GM23338 (cell line): ENCODE measurements at regions not wholly inside any gene's neighbourhood (a gene's known extent, or its start where the extent isn't known, plus 50 kb on each side); places are given as distances from the start of the nearest gene placed in this dataset.

Experiments
- ATAC-seq: fragments of 200-7000 bp; cut with Tn5 transposase; 3 replicates; pipeline ENCODE4 v1.9.1; 2020
- DNase-seq: peaks from one replicate; pipeline ENCODE4 v3.0.0-alpha.2; 2015; ENCODE audit warnings: low spot score
- H2AFZ ChIP-seq: fragments of 200-600 bp; sonication (generic); 2 replicates; pipeline ENCODE4 v1.8.0; 2016; ENCODE audit warnings: antibody characterized with exemption, mild to moderate bottlenecking, moderate library complexity
- H3F3A ChIP-seq: fragments of 200-600 bp; sonication (generic); replicated peaks from 2 replicates; pipeline ENCODE4 v1.8.0; 2017; ENCODE audit warnings: antibody characterized with exemption, mixed run types, low read depth
- H3K27ac ChIP-seq: fragments of 200-600 bp; sonication (generic); 2 replicates; pipeline ENCODE4 v1.6.1; 2016; ENCODE audit warnings: low read depth
- H3K27me3 ChIP-seq: fragments of 200-600 bp; sonication (generic); 2 replicates; pipeline ENCODE4 v1.8.0; 2016; ENCODE audit warnings: mild to moderate bottlenecking, mixed run types, moderate library complexity; ENCODE audit not compliant: insufficient read depth
- H3K36me3 ChIP-seq: fragments of 200-600 bp; sonication (generic); 2 replicates; pipeline ENCODE4 v1.8.0; 2016; ENCODE audit warnings: mild to moderate bottlenecking; ENCODE audit not compliant: insufficient read depth
- H3K4me1 ChIP-seq: fragments of 200-600 bp; sonication (generic); 2 replicates; pipeline ENCODE4 v1.8.0; 2016; ENCODE audit warnings: mild to moderate bottlenecking, moderate library complexity; ENCODE audit not compliant: insufficient read depth
- H3K4me2 ChIP-seq: fragments of 200-600 bp; sonication (generic); 2 replicates; pipeline ENCODE4 v1.7.1; 2017; ENCODE audit warnings: mixed run types
- H3K4me3 ChIP-seq: fragments of 200-600 bp; sonication (generic); 2 replicates; pipeline ENCODE4 v1.6.1; 2016; ENCODE audit warnings: mixed run types
- H3K79me2 ChIP-seq: fragments of 200-600 bp; sonication (generic); replicated peaks from 2 replicates; pipeline ENCODE4 v1.8.0; 2017; ENCODE audit warnings: mild to moderate bottlenecking; ENCODE audit not compliant: insufficient read depth
- H3K9me2 ChIP-seq: fragments of 200-600 bp; sonication (generic); 2 replicates; pipeline ENCODE4 v1.8.0; 2017; ENCODE audit not compliant: insufficient read depth
- H4K20me1 ChIP-seq: fragments of 200-600 bp; sonication (generic); replicated peaks from 2 replicates; pipeline ENCODE4 v1.8.0; 2017; ENCODE audit warnings: mild to moderate bottlenecking; ENCODE audit not compliant: insufficient read depth
- H3K27ac Mint-ChIP-seq: 2 replicates; pipeline ENCODE4 v1.8.0; 2020; ENCODE audit warnings: inconsistent platforms, mild to moderate bottlenecking, moderate library complexity, mixed read lengths
- H3K27me3 Mint-ChIP-seq: 3 replicates; pipeline ENCODE4 v1.8.0; 2022; ENCODE audit warnings: low read depth, mild to moderate bottlenecking, moderate library complexity, mixed read lengths, inconsistent platforms; ENCODE audit not compliant: insufficient read depth, poor library complexity
- H3K36me3 Mint-ChIP-seq: 3 replicates; pipeline ENCODE4 v1.8.0; 2021; ENCODE audit warnings: low read depth, mild to moderate bottlenecking, inconsistent platforms, moderate library complexity, mixed read lengths
- H3K4me1 Mint-ChIP-seq: 3 replicates; pipeline ENCODE4 v1.8.0; 2020; ENCODE audit warnings: mild to moderate bottlenecking, inconsistent platforms, mixed read lengths
- H3K4me3 Mint-ChIP-seq: 3 replicates; pipeline ENCODE4 v1.8.0; 2021; ENCODE audit warnings: moderate library complexity, mild to moderate bottlenecking, inconsistent platforms, mixed read lengths
- H3K9me3 Mint-ChIP-seq: 3 replicates; pipeline ENCODE4 v1.8.0; 2020; ENCODE audit warnings: moderate library complexity, mild to moderate bottlenecking, inconsistent platforms, mixed read lengths
- POLR2AphosphoS5 ChIP-seq: IDR thresholded peaks from 2 replicates; pipeline ENCODE4 v1.6.1; 2016; ENCODE audit warnings: antibody characterized with exemption, low read depth
- REST ChIP-seq: IDR thresholded peaks from one replicate; pipeline ENCODE4 v1.6.1; 2018; ENCODE audit warnings: antibody characterized with exemption; ENCODE audit not compliant: unreplicated experiment
- ZNF462 ChIP-seq: fragments of 250-450 bp; sonication (Bioruptor Pico); IDR thresholded peaks from 2 replicates; pipeline ENCODE4 v1.5.0; 2020; ENCODE audit warnings: mild to moderate bottlenecking, moderate library complexity

GRCh38 chrX:121853762-121854613, 806.6 kb downstream of the GLUD2 start:
- DNase-seq, result no peak
- no peak for TF ChIP-seq ZNF462 (CRISPR knock-in tag)
- no peak for TF ChIP-seq POLR2AphosphoS5
- no peak for TF ChIP-seq REST
- H3K4me3 Mint-ChIP-seq, result no peak overlapping the region
- Histone ChIP-seq H3K4me3 (no peak overlapping the region), H3K36me3 (no peaks in the 10 kb centered on the region), H4K20me1 (no peaks in the 10 kb centered on the region), H3K79me2 (no peaks in the 10 kb centered on the region), H3F3A (no peaks in the 10 kb centered on the region), H3K9me2 (no peaks in the 10 kb centered on the region), H2AFZ (no peak overlapping the region), H3K4me1 (no peaks in the 10 kb centered on the region), H3K4me2 (no peak overlapping the region), H3K27me3 (no peaks in the 10 kb centered on the region), H3K27ac (no peak overlapping the region)
- no peaks in the 10 kb centered on the region for H3K27me3 Mint-ChIP-seq
- no peaks in the 10 kb centered on the region for H3K4me1 Mint-ChIP-seq
- no peak for ATAC-seq
- no peaks in the 10 kb centered on the region for H3K9me3 Mint-ChIP-seq
- H3K27ac Mint-ChIP-seq, result no peak overlapping the region
- no peaks in the 10 kb centered on the region for H3K36me3 Mint-ChIP-seq
